ENCODE measurements at regions not wholly inside any gene's neighbourhood (a gene's known extent, or its start where the extent isn't known, plus 50 kb on each side); places are given as distances from the start of the nearest gene placed in this dataset.

- TF ChIP-seq CTCF (conservative IDR thresholded peaks at IDR 0.05 in 1 of 2, IDR thresholded peaks at IDR 0.05 in 1 of 2; ENCODE audit: low read depth in 1 of 2, low read length in 2 of 2): no peak
- no peak for TF ChIP-seq EZH2 (IDR thresholded peaks at IDR 0.05; ENCODE audit: low read length, missing control alignments)
Observed at GRCh38 chr16:65975049-65975708, 391.3 kb upstream of the CDH5 start.
